IPS-15b (cell line): ENCODE measurements at regions not wholly inside any gene's neighbourhood (a gene's known extent, or its start where the extent isn't known, plus 50 kb on each side); places are given as distances from the start of the nearest gene placed in this dataset.

ENCODE experiments used
- H3K27me3 ChIP-seq: one replicate; pipeline ENCODE4 v1.6.1; 2013; ENCODE audit warnings: low read length; ENCODE audit not compliant: control insufficient read depth, insufficient read depth
- H3K36me3 ChIP-seq: one replicate; pipeline ENCODE4 v1.6.1; 2013; ENCODE audit warnings: low read length; ENCODE audit not compliant: control insufficient read depth, insufficient read depth
- H3K4me1 ChIP-seq: one replicate; pipeline ENCODE4 v1.6.1; 2013; ENCODE audit warnings: mild to moderate bottlenecking, low read length; ENCODE audit not compliant: control insufficient read depth, insufficient read depth
- H3K4me3 ChIP-seq: one replicate; pipeline ENCODE4 v1.5.1; 2013; ENCODE audit warnings: low read depth, low read length
- H3K9ac ChIP-seq: one replicate; pipeline ENCODE4 v1.6.1; 2013; ENCODE audit warnings: low read depth, mild to moderate bottlenecking, low read length
- H3K9me3 ChIP-seq: one replicate; pipeline ENCODE4 v1.6.1; 2013; ENCODE audit warnings: mild to moderate bottlenecking, low read length; ENCODE audit not compliant: control insufficient read depth, insufficient read depth

- H3K4me3 ChIP-seq = no peak overlapping the region
- H3K9ac ChIP-seq = no peak overlapping the region
- no peaks in the 10 kb centered on the region for H3K36me3 ChIP-seq
- no peaks in the 10 kb centered on the region for H3K9me3 ChIP-seq
- no peaks in the 10 kb centered on the region for H3K27me3 ChIP-seq
- no peaks in the 10 kb centered on the region for H3K4me1 ChIP-seq
These were observed 262.1 kb downstream of the ENC1 start for GRCh38 chr5:74378464-74378863.

GRCh38 chr5:74376187-74376586 lies 264.3 kb downstream of the ENC1 start:
- H3K4me3 ChIP-seq = no peak overlapping the region
- H3K9ac ChIP-seq = no peak overlapping the region
- H3K9me3 ChIP-seq = no peaks in the 10 kb centered on the region
- no peaks in the 10 kb centered on the region for H3K4me1 ChIP-seq
- H3K27me3 ChIP-seq = no peaks in the 10 kb centered on the region
- H3K36me3 ChIP-seq = no peaks in the 10 kb centered on the region

GRCh38 chr5:74375271-74375670 lies 265.3 kb downstream of the ENC1 start:
- Histone ChIP-seq H3K27me3 (no peaks in the 10 kb centered on the region), H3K9ac (no peak overlapping the region), H3K36me3 (no peaks in the 10 kb centered on the region), H3K4me1 (no peaks in the 10 kb centered on the region), H3K9me3 (no peaks in the 10 kb centered on the region), H3K4me3 (no peak overlapping the region)

GRCh38 chr5:74374656-74375055 lies 265.9 kb downstream of the ENC1 start:
- no peaks in the 10 kb centered on the region for H3K4me1 ChIP-seq
- H3K36me3 ChIP-seq = no peaks in the 10 kb centered on the region
- H3K9ac ChIP-seq = no peak overlapping the region
- no peaks in the 10 kb centered on the region for H3K27me3 ChIP-seq
- no peaks in the 10 kb centered on the region for H3K9me3 ChIP-seq
- H3K4me3 ChIP-seq = no peak overlapping the region

- Histone ChIP-seq H3K4me1 (no peaks in the 10 kb centered on the region), H3K4me3 (no peak overlapping the region)
These were observed 267.5 kb downstream of the ENC1 start for GRCh38 chr5:74373076-74373475.

GRCh38 chr5:74372502-74373064 lies 267.9 kb downstream of the ENC1 start:
- H3K36me3 ChIP-seq = no peaks in the 10 kb centered on the region
- H3K4me3 ChIP-seq = no peak overlapping the region
- H3K9me3 ChIP-seq = no peaks in the 10 kb centered on the region
- H3K4me1 ChIP-seq = peaks cover 3% of the 10 kb centered on the region
- H3K27me3 ChIP-seq = no peaks in the 10 kb centered on the region
- H3K9ac ChIP-seq = no peak overlapping the region

More at GRCh38 chr5:74373076-74373475, 267.5 kb downstream of the ENC1 start:
- Histone ChIP-seq H3K9ac (no peak overlapping the region), H3K9me3 (no peaks in the 10 kb centered on the region), H3K27me3 (no peaks in the 10 kb centered on the region), H3K36me3 (no peaks in the 10 kb centered on the region)

- no peak overlapping the region for H3K9ac ChIP-seq
- no peaks in the 10 kb centered on the region for H3K9me3 ChIP-seq
- H3K36me3 ChIP-seq = no peaks in the 10 kb centered on the region
- no peaks in the 10 kb centered on the region for H3K27me3 ChIP-seq
- peaks cover 4% of the 10 kb centered on the region for H3K4me1 ChIP-seq
- H3K4me3 ChIP-seq = no peak overlapping the region
These were observed 268.5 kb downstream of the ENC1 start for GRCh38 chr5:74372051-74372450.

GRCh38 chr5:74371621-74372020 lies 268.9 kb downstream of the ENC1 start:
- peaks cover 4% of the 10 kb centered on the region for H3K4me1 ChIP-seq
- H3K27me3 ChIP-seq = no peaks in the 10 kb centered on the region
- no peak overlapping the region for H3K9ac ChIP-seq
- H3K9me3 ChIP-seq = no peaks in the 10 kb centered on the region
- no peaks in the 10 kb centered on the region for H3K36me3 ChIP-seq
- no peak overlapping the region for H3K4me3 ChIP-seq

GRCh38 chr5:74370168-74370567 lies 270.4 kb downstream of the ENC1 start:
- Histone ChIP-seq H3K9ac (no peak overlapping the region), H3K9me3 (no peaks in the 10 kb centered on the region), H3K4me1 (peaks cover 4% of the 10 kb centered on the region), H3K4me3 (no peak overlapping the region), H3K27me3 (no peaks in the 10 kb centered on the region), H3K36me3 (no peaks in the 10 kb centered on the region)

GRCh38 chr5:74369173-74369572 lies 271.4 kb downstream of the ENC1 start:
- H3K9ac ChIP-seq = no peak overlapping the region
- H3K4me3 ChIP-seq = no peak overlapping the region
- no peaks in the 10 kb centered on the region for H3K27me3 ChIP-seq
- H3K36me3 ChIP-seq = no peaks in the 10 kb centered on the region
- peaks cover 4% of the 10 kb centered on the region for H3K4me1 ChIP-seq
- no peaks in the 10 kb centered on the region for H3K9me3 ChIP-seq

- no peaks in the 10 kb centered on the region for H3K36me3 ChIP-seq
- H3K9ac ChIP-seq = no peak overlapping the region
- no peaks in the 10 kb centered on the region for H3K27me3 ChIP-seq
- H3K9me3 ChIP-seq = no peaks in the 10 kb centered on the region
- H3K4me3 ChIP-seq = no peak overlapping the region
- H3K4me1 ChIP-seq = peaks cover 4% of the 10 kb centered on the region
These were observed 272.6 kb downstream of the ENC1 start for GRCh38 chr5:74367934-74368333.

GRCh38 chr5:74367241-74367733 lies 273.2 kb downstream of the ENC1 start:
- no peaks in the 10 kb centered on the region for H3K36me3 ChIP-seq
- peaks cover 4% of the 10 kb centered on the region for H3K4me1 ChIP-seq
- H3K4me3 ChIP-seq = no peak overlapping the region
- H3K27me3 ChIP-seq = no peaks in the 10 kb centered on the region
- no peak overlapping the region for H3K9ac ChIP-seq
- no peaks in the 10 kb centered on the region for H3K9me3 ChIP-seq
